ENCODE measurements at regions not wholly inside any gene's neighbourhood (a gene's known extent, or its start where the extent isn't known, plus 50 kb on each side); places are given as distances from the start of the nearest gene placed in this dataset.

DNA sequence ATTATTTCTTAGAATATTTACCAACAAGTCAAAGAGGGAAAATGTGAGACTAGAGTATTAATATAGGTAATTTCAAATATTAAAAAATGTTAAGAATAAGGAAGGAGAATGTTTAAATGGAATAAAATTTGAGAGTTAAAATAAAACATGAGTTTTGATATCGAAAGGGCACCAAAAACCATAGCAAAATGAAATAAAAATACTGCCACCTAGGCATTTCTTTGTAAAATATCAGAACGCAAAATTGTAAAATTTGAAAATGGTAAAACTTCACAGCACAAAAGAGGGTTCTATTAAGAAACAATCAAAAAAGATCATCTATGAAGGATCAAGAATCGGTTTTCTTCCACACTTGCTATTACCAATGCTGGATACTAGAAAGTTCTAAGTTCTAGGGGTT is 418.3 kb downstream of the TAF11L14 start:
- TF ChIP-seq EZH2 (IDR thresholded peaks at IDR 0.05; ENCODE audit: insufficient read depth, poor library complexity, severe bottlenecking) (no peak), EZH2phosphoT487 (IDR thresholded peaks at IDR 0.05; ENCODE audit: insufficient read depth, low read depth) (no peak)
